ENCODE measurements at regions not wholly inside any gene's neighbourhood (a gene's known extent, or its start where the extent isn't known, plus 50 kb on each side); places are given as distances from the start of the nearest gene placed in this dataset.

- no peak for TF ChIP-seq CTCF (conservative IDR thresholded peaks at IDR 0.05; ENCODE audit: low read depth in 2 of 2)
- no peak for TF ChIP-seq POLR2AphosphoS5 (IDR thresholded peaks at IDR 0.05; ENCODE audit: low read depth)
- TF ChIP-seq EZH2phosphoT487 (IDR thresholded peaks at IDR 0.05; ENCODE audit: unreplicated experiment) = no peak
- no peak for TF ChIP-seq ETS1 (IDR thresholded peaks at IDR 0.05)
- no peak for TF ChIP-seq REST (IDR thresholded peaks at IDR 0.05; ENCODE audit: unreplicated experiment)
- no peak for TF ChIP-seq EZH2 (IDR thresholded peaks at IDR 0.05; ENCODE audit: low read depth, unreplicated experiment)
- no peak for TF ChIP-seq ZNF114 (CRISPR knock-in tag; IDR thresholded peaks at IDR 0.05)
- no peak for TF ChIP-seq JUNB (IDR thresholded peaks at IDR 0.05; ENCODE audit: unreplicated experiment)
Observed at GRCh38 chr18:38634117-38634516, 1068.5 kb upstream of the CELF4 start.

Measured in GM23338 (cell line).